Osteoblast (primary cell): ENCODE measurements at regions not wholly inside any gene's neighbourhood (a gene's known extent, or its start where the extent isn't known, plus 50 kb on each side); places are given as distances from the start of the nearest gene placed in this dataset.

Experiments
- DNase-seq: peaks from one replicate; pipeline ENCODE4 v3.0.0; 2011; ENCODE audit warnings: low spot score, mixed read lengths; ENCODE audit not compliant: insufficient read length; ENCODE audit errors: missing footprints
- H2AFZ ChIP-seq: 2 replicates; pipeline ENCODE4 v1.6.0; 2011; ENCODE audit warnings: mild to moderate bottlenecking, low read length
- H3K27ac ChIP-seq: 2 replicates; pipeline ENCODE4 v1.5.1; 2011; ENCODE audit warnings: mild to moderate bottlenecking, low read depth, low read length, moderate library complexity
- H3K27me3 ChIP-seq: 2 replicates; pipeline ENCODE4 v1.6.0; 2012; ENCODE audit warnings: mild to moderate bottlenecking, control low read depth, inconsistent platforms, low read length, moderate library complexity; ENCODE audit not compliant: insufficient read depth
- H3K36me3 ChIP-seq: 2 replicates; pipeline ENCODE4 v1.5.1; 2011; ENCODE audit warnings: mild to moderate bottlenecking, low read length, control low read depth, moderate library complexity; ENCODE audit not compliant: insufficient read depth
- H3K4me1 ChIP-seq: 2 replicates; pipeline ENCODE4 v1.5.1; 2011; ENCODE audit warnings: mild to moderate bottlenecking, low read length, control low read depth, moderate library complexity; ENCODE audit not compliant: insufficient read depth
- H3K4me2 ChIP-seq: 2 replicates; pipeline ENCODE4 v1.6.0; 2011; ENCODE audit warnings: mild to moderate bottlenecking, low read length; ENCODE audit not compliant: insufficient read depth
- H3K4me3 ChIP-seq: fragments of 200-600 bp; sonication (generic); 3 replicates; pipeline ENCODE4 v1.5.1; 2012; ENCODE audit warnings: mild to moderate bottlenecking, low read length, inconsistent platforms; ENCODE audit not compliant: insufficient read depth
- H3K79me2 ChIP-seq: 2 replicates; pipeline ENCODE4 v1.6.0; 2012; ENCODE audit warnings: mild to moderate bottlenecking, low read length, control low read depth, inconsistent platforms; ENCODE audit not compliant: insufficient read depth
- H3K9me3 ChIP-seq: 2 replicates; pipeline ENCODE4 v1.5.1; 2011; ENCODE audit warnings: low read depth, low read length, control low read depth
- H4K20me1 ChIP-seq: 2 replicates; pipeline ENCODE4 v1.6.0; 2012; ENCODE audit warnings: mild to moderate bottlenecking, low read length, control low read depth; ENCODE audit not compliant: insufficient read depth
- CTCF ChIP-seq: IDR thresholded peaks from 2 replicates; pipeline ENCODE4 v1.5.1; 2011; ENCODE audit warnings: mild to moderate bottlenecking, low read depth, low read length, moderate library complexity; ENCODE audit errors: extremely low read depth

DNA sequence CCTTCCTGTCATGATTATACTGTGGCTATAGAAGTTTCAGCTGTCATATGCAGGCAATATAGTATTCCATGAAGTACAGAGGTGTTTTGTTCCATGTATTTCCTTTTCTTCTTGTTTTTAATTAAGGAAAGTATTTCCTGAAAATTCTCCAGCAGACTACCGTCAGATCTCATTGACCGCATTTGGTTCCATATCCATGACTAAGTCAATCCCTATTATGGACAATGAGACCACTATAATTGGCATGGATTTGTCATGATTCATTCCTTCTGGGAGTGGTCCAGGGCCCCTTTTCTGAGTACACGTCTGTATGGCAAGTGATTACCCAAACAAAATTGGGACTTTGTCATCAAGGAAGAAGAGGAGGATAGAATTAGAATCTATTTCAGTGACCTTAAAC lies 283.2 kb upstream of the CLINT1 start:
- no peak overlapping the region for H3K27ac ChIP-seq
- H3K4me2 ChIP-seq, result no peak overlapping the region
- H3K4me3 ChIP-seq, result no peak overlapping the region
- no peak for DNase-seq
- no peaks in the 10 kb centered on the region for H3K79me2 ChIP-seq
- no peaks in the 10 kb centered on the region for H3K27me3 ChIP-seq
- H2AFZ ChIP-seq, result no peak overlapping the region
- peaks cover 13% of the 10 kb centered on the region for H3K4me1 ChIP-seq
- H4K20me1 ChIP-seq, result no peaks in the 10 kb centered on the region
- no peak for TF ChIP-seq CTCF
- H3K9me3 ChIP-seq, result no peaks in the 10 kb centered on the region
- no peaks in the 10 kb centered on the region for H3K36me3 ChIP-seq

DNA sequence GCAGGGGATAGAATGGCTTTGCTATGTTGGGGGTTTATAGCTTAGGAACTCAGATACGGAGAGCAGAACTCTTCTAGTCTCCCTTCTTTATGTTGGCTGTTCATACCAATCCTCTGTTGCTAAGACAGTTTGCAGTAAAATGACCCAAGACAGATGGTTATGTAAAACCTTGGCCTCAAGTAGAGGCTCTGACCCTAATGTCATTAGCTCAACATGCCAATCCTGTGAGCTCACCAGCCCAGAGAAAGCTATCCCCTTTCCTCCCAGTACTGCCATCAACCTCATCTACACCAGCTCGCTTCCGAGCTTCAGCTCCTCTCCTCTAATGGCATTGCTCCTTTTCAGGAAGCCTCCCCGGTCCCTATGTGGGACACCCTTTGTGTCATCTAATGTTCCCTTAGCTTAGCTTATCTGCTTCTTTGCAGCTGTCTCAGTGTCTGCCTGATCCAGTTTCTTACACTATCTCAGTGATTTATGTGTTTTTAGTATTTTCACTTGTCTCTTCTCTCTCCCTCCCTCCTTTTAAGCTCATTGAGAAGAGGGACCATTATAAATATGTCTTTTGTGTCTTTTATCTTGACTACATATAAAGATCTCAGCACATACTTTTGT lies 281.3 kb upstream of the CLINT1 start:
- Histone ChIP-seq H3K4me1 (peaks cover 13% of the 10 kb centered on the region), H3K4me3 (no peak overlapping the region), H2AFZ (peak overlapping the region; percentile 61), H3K27ac (peak overlapping the region; percentile 64), H4K20me1 (no peaks in the 10 kb centered on the region), H3K36me3 (no peaks in the 10 kb centered on the region), H3K9me3 (no peaks in the 10 kb centered on the region), H3K79me2 (no peaks in the 10 kb centered on the region), H3K27me3 (no peaks in the 10 kb centered on the region), H3K4me2 (peak overlapping the region; percentile 25)
- peak; percentile 22 for DNase-seq
- TF ChIP-seq CTCF, result no peak

DNA sequence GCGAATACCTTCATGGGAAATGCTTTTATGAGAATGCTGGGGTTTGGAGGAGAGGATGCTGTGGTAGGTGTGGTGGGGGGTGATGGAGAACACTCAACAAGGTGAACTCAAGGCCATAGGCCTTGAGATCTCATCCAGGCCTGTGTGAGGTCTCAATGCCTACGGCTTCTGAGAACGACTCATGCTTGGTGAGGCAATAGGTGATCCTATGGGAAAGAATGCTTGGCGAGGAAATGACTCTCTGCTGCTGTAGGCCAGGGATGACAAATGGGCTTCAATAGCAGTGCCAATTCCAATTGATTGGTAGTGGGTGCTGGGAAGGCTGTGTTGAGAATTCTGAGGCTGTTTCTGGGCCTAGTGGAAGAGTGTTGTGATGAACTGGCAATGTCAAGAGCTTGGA lies 280.2 kb upstream of the CLINT1 start:
- no peak for TF ChIP-seq CTCF
- H4K20me1 ChIP-seq, result no peaks in the 10 kb centered on the region
- peak overlapping the region; percentile 25 for H3K4me2 ChIP-seq
- H3K27me3 ChIP-seq, result no peaks in the 10 kb centered on the region
- H3K36me3 ChIP-seq, result no peaks in the 10 kb centered on the region
- H3K4me3 ChIP-seq, result no peak overlapping the region
- H3K9me3 ChIP-seq, result no peaks in the 10 kb centered on the region
- no peak overlapping the region for H2AFZ ChIP-seq
- H3K4me1 ChIP-seq, result peaks cover 13% of the 10 kb centered on the region
- DNase-seq, result no peak
- H3K79me2 ChIP-seq, result no peaks in the 10 kb centered on the region
- peak overlapping the region; percentile 64 for H3K27ac ChIP-seq

DNA sequence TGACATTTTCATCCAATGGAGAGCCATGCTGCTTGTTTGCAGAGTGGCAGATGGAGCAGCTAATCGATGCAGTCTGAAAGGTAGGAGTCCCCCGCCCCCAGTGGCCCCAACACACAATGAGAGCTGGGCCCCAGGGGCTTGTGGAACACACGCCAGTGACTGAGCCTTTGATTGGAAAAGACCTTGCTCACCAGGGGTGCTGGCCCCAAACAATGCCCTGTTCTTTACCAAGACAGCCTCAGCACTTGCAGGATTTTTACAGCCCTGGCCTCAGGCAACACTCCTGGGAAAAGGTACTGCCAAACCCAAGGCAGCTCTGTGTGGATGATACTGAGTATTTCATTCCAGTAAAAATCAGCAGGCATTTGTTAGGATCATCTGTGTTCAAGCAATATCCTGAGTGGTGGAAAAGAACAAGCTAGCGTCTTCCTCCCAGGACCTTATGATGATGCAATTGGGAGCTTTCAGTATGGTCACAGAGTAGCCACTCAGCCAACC lies 276.8 kb upstream of the CLINT1 start:
- no peak overlapping the region for H3K4me2 ChIP-seq
- no peak for DNase-seq
- peaks cover 13% of the 10 kb centered on the region for H3K4me1 ChIP-seq

More for the DNA sequence above, 276.8 kb upstream of the CLINT1 start:
- Histone ChIP-seq H4K20me1 (no peaks in the 10 kb centered on the region), H3K4me3 (no peak overlapping the region), H2AFZ (no peak overlapping the region), H3K27me3 (no peaks in the 10 kb centered on the region), H3K27ac (no peak overlapping the region), H3K79me2 (no peaks in the 10 kb centered on the region), H3K36me3 (no peaks in the 10 kb centered on the region), H3K9me3 (no peaks in the 10 kb centered on the region)
- no peak for TF ChIP-seq CTCF
